HUES6 (cell line): ENCODE measurements at regions not wholly inside any gene's neighbourhood (a gene's known extent, or its start where the extent isn't known, plus 50 kb on each side); places are given as distances from the start of the nearest gene placed in this dataset.

Experiments used
- H3K27ac ChIP-seq: 2 replicates; pipeline ENCODE4 v1.7.0; 2013; ENCODE audit warnings: low read depth, mild to moderate bottlenecking, low read length, inconsistent platforms
- H3K27me3 ChIP-seq: 2 replicates; pipeline ENCODE4 v1.6.1; 2013; ENCODE audit warnings: low read length; ENCODE audit not compliant: control insufficient read depth, insufficient read depth
- H3K36me3 ChIP-seq: 2 replicates; pipeline ENCODE4 v1.6.1; 2013; ENCODE audit warnings: low read length; ENCODE audit not compliant: control insufficient read depth, insufficient read depth
- H3K4me1 ChIP-seq: 2 replicates; pipeline ENCODE4 v1.6.1; 2013; ENCODE audit warnings: low read length; ENCODE audit not compliant: control insufficient read depth, insufficient read depth
- H3K4me3 ChIP-seq: 2 replicates; pipeline ENCODE4 v1.5.1; 2013; ENCODE audit warnings: low read depth, low read length
- H3K9ac ChIP-seq: one replicate; pipeline ENCODE4 v1.6.1; 2013; ENCODE audit warnings: mild to moderate bottlenecking, low read length
- H3K9me3 ChIP-seq: 2 replicates; pipeline ENCODE4 v1.6.1; 2013; ENCODE audit warnings: low read depth, low read length; ENCODE audit not compliant: control insufficient read depth, insufficient read depth

DNA sequence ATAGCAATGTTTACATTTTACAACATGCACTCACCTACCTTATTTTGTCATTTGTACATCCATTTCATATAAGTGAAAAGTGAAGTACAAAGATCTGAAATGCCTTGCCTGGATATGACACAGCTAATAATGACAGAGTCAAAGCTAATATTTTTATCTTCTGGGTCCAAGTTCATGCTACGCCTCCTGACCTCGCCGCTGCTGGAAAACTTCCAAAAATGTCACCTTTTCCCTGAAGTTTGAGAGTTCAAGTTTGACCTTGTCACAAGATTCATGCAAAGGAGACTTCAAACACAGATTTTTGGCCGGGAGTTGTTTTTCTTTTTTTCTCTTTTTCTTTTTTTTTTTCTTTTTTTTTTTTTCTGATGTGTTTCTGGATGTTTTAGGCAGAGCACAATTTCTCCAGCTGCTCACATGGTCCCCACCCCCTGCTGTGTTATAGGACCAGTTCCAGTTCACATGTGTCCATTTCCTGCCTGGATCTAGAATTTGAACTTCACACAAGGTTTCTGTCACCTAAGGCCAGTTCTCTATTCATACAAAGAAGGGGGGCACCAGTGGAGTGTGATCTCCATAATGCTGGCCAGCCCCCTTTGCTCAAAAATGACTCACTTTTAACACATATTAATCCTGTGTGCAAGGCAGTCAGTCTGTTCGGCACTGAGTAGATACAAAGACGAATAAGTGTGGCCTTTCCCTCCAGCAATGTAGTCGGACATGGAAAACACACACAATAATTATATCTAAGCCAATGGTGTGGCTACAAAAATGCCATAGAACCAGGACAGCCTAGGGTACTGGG is 546.8 kb downstream of the BUD13 start:
- H3K4me1 ChIP-seq = peaks cover 24% of the 10 kb centered on the region
- H3K9me3 ChIP-seq = no peaks in the 10 kb centered on the region; the same call in 1 of the 2 replicates
- H3K27ac ChIP-seq = no peak overlapping the region
- no peak overlapping the region for H3K4me3 ChIP-seq
- H3K27me3 ChIP-seq = no peaks in the 10 kb centered on the region
- H3K36me3 ChIP-seq = 0 out of 2 replicates have a peak, but pooled peaks cover 6% of the 10 kb centered on the region
- H3K9ac ChIP-seq = no peak overlapping the region

DNA sequence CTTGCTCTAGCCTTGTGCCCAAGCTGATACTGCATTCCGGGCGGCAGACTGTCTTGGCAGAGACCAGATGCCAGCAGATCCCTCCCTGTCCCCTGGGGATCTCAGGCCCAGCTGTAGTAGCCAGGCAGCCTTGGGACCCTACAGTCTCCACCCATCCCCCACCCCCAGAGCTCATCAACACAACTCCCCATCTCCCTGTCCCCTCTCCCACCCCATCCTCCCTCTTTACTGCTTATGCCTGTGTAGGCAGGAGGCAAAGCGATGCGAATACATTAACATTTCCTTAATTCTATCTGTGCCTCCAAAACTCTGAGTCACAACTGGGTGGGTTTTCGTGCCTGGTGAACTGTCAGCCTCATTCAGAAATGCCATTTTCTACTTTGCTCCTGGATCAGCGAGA is 547.6 kb downstream of the BUD13 start:
- H3K4me1 ChIP-seq = peaks cover 22% of the 10 kb centered on the region
- no peaks in the 10 kb centered on the region; the same call in 1 of the 2 replicates for H3K9me3 ChIP-seq
- no peak overlapping the region for H3K27ac ChIP-seq
- H3K27me3 ChIP-seq = no peaks in the 10 kb centered on the region
- H3K9ac ChIP-seq = no peak overlapping the region
- 0 out of 2 replicates have a peak, but pooled peaks cover 6% of the 10 kb centered on the region for H3K36me3 ChIP-seq
- no peak overlapping the region for H3K4me3 ChIP-seq

DNA sequence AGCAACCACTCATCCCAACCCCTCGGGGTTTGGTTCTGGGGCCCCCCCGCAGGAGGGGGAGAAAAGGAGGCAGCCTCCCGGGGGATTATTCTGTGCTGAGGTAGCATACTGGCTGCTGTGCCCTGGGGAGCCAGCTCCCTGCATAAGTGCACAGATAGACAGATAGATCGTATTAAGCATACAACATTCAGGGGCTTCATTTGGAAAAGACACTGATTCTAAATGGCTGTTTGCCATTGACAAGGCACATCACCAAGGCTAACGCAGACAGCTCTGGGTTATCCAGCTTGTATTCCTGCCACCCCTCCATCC is 547.9 kb downstream of the BUD13 start:
- Histone ChIP-seq H3K27me3 (no peaks in the 10 kb centered on the region), H3K36me3 (0 out of 2 replicates have a peak, but pooled peaks cover 6% of the 10 kb centered on the region), H3K27ac (no peak overlapping the region), H3K4me3 (no peak overlapping the region), H3K4me1 (peaks cover 22% of the 10 kb centered on the region), H3K9me3 (no peaks in the 10 kb centered on the region; the same call in 1 of the 2 replicates), H3K9ac (no peak overlapping the region)

DNA sequence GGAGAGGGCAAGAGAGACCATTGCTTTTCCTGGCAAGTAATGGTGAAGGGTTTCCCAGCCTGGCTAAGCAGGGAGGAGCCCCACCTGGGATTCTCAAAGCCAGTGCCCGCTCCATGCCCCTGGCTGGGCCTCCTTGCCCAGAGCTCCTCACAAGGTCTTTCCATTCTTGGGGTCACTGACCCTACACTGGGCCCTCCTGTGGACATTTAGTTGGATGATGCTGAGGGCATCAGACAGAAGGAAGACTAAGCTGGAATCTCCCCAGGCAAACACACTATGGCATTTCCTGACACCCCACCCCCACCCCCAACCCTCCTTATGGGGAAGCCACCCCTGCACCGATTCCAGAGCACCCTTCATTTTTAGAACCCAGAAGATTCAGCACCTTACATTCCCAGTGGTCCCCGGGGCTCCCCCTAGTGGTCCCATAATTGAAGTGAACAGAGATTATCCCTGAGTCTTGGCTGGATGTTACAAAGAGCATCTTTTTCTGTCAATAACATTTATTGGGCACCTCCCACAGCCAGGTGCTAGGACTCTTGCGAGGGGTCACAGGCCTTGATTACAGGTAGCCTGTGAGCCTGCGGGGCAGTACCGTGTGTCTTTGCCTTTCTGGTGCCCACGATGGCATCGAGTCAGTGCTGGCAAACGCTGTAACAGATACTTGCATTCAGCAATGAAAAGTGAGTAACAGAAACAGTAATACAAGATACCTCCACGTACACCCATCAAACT is 548.5 kb downstream of the BUD13 start:
- Histone ChIP-seq H3K4me3 (no peak overlapping the region), H3K27me3 (no peaks in the 10 kb centered on the region), H3K4me1 (peaks cover 22% of the 10 kb centered on the region), H3K9me3 (no peaks in the 10 kb centered on the region; the same call in 1 of the 2 replicates), H3K27ac (no peak overlapping the region), H3K36me3 (0 out of 2 replicates have a peak, but pooled peaks cover 6% of the 10 kb centered on the region), H3K9ac (no peak overlapping the region)

DNA sequence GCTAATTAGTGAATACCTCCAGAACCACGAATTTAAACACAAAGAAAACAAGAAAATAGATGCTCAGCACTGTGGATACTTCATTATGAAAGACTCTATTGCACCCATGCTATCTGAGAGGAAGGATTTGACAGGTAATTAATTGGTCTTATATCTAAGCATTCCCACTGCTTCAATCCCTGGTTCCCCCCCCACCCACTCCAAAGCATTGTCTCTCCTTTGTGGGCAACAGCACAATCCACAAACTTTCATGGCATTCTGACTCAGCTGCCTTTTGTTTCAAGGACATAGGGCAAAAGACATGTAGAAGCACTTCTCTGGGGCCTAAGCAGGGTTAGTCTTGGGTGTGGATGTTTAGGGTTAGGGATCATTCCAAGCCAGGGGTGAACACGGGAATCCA is 551.4 kb downstream of the BUD13 start:
- Histone ChIP-seq H3K4me3 (no peak overlapping the region), H3K36me3 (no peaks in the 10 kb centered on the region), H3K27ac (no peak overlapping the region), H3K27me3 (no peaks in the 10 kb centered on the region), H3K9ac (no peak overlapping the region), H3K4me1 (peaks cover 15% of the 10 kb centered on the region), H3K9me3 (peaks cover 6% of the 10 kb centered on the region; the same call in 1 of the 2 replicates)

DNA sequence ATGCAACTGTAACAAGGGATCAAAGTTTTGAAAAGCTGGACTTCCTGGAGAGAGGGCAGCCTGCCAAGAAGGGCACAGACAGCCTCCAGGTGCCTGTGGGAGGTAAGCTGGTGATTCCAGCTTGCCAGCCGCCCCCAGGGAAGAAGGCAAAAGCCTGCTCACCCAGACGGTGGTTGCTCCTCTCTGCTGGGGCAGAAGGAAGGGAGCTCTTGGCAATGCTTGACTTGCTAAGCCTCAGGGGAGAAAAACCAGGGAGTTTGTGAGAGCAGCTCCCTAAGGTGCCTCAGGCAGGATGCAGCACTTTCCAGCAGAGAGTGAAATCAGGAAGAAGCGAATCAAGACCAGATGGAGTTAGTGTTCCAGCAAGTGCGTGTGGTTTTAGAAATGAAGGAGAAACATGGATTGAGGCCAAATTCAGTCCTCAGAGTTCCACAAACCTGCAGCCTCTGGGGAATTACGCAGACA is 553.6 kb downstream of the BUD13 start:
- H3K9me3 ChIP-seq = peaks cover 6% of the 10 kb centered on the region; the same call in 1 of the 2 replicates
- H3K36me3 ChIP-seq = no peaks in the 10 kb centered on the region
- peaks cover 2% of the 10 kb centered on the region; the same call in 1 of the 2 replicates for H3K4me1 ChIP-seq
- no peak overlapping the region for H3K4me3 ChIP-seq
- H3K9ac ChIP-seq = no peak overlapping the region
- H3K27me3 ChIP-seq = no peaks in the 10 kb centered on the region
- H3K27ac ChIP-seq = no peak overlapping the region

DNA sequence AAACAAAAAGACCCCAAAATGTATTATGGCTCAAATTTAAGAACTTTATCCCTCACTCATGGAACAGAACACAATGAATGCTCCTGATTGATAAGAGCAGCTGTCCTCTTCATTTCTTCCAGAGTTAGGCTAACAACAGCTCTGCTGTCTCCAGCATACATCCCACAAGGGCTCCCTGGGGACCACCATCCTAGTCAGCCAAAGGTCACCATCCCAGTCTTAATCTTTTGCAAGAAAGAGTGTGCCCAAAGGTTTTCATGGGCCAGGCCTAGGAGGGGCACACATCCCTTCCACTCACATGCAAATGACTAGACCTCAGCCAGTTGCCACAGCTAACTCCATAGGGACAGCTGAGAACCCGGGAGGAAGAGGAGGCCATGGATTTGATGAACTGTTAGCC is 555.3 kb downstream of the BUD13 start:
- Histone ChIP-seq H3K4me3 (no peak overlapping the region), H3K9me3 (peaks cover 6% of the 10 kb centered on the region; the same call in 1 of the 2 replicates), H3K4me1 (peaks cover 2% of the 10 kb centered on the region; the same call in 1 of the 2 replicates), H3K27ac (no peak overlapping the region), H3K9ac (no peak overlapping the region), H3K36me3 (no peaks in the 10 kb centered on the region), H3K27me3 (no peaks in the 10 kb centered on the region)

DNA sequence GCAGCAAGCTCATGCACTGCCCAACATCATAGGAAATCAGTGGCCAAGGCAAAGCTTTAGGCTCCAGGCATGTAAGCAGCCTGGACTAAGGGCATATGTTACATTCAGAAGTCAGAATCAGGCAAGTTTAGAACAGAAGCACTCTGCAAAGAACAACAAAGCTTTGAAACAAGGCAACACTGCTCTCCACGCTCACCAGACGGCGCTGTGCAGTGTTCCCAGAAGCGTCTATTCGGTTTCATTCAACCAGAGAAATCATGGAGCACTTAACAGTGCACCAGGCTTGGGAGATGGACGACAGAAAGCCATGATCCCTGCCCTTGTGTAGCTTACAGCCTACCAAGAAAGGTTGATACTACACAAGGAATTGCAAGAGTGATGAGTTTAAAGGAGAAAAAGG is 555.8 kb downstream of the BUD13 start:
- Histone ChIP-seq H3K36me3 (no peaks in the 10 kb centered on the region), H3K27me3 (no peaks in the 10 kb centered on the region), H3K27ac (no peak overlapping the region), H3K9ac (no peak overlapping the region), H3K4me1 (peaks cover 2% of the 10 kb centered on the region; the same call in 1 of the 2 replicates), H3K4me3 (no peak overlapping the region), H3K9me3 (peaks cover 6% of the 10 kb centered on the region; the same call in 1 of the 2 replicates)

DNA sequence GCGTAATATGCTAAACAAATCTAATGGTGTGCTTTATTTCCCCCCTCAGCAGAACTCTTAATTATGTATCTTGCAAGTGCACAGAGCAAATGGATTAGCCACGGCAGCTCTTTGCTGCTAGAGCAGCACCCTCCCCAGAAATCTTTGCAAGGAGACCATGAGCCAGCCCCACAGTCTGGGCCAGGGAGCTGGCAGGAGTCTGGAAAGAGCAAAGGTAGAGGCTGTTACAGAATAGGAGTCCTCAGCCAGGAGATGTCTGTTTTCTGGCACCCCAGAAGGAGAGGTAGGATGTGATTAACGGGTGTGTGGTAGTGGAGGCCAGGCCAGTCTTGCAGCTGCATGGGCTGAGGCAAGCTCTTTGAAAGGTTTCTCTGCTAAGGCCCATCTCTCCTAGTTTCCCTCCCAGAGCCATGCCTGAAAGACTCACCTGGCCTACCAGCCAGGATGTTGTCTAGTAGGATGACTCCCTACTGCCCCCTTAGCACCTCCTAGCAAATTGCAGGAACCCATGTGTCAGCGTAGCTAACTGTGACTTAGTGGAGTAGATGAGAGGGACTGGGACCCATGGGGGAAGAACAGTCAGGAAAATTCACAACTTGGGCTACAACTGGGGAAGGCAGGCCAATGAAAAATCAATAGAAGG is 557.2 kb downstream of the BUD13 start:
- H3K4me1 ChIP-seq = no peaks in the 10 kb centered on the region; the same call in 1 of the 2 replicates
- H3K36me3 ChIP-seq = no peaks in the 10 kb centered on the region
- no peak overlapping the region for H3K4me3 ChIP-seq
- no peak overlapping the region for H3K9ac ChIP-seq
- H3K9me3 ChIP-seq = peaks cover 6% of the 10 kb centered on the region; the same call in 1 of the 2 replicates
- H3K27ac ChIP-seq = no peak overlapping the region
- H3K27me3 ChIP-seq = no peaks in the 10 kb centered on the region

DNA sequence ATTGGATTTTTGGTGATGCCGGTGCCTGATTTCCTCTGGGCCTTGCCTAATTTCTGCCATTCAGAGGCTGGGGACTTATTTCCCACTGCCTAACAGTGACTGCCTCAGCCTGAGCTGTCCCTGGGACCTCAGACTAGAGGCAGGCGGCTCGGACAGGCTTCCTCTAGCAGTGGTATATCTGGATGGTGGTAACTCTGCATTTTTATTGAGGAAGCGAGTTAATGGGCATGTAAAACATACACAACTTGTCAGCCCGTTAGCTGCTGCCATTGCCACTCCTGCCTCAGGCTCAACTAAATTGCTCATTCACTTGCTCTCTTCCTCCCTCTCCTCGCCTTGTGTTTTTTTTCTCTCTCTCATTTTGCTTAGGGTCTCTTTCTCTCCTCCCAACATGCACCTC is 561.6 kb downstream of the BUD13 start:
- Histone ChIP-seq H3K27ac (no peak overlapping the region), H3K27me3 (no peaks in the 10 kb centered on the region), H3K4me3 (no peak overlapping the region), H3K4me1 (no peaks in the 10 kb centered on the region; the same call in 1 of the 2 replicates), H3K36me3 (no peaks in the 10 kb centered on the region), H3K9ac (no peak overlapping the region), H3K9me3 (no peaks in the 10 kb centered on the region)
